Dedifferentiated amniotic fluid mesenchymal stem cell (primary cell): ENCODE measurements at regions not wholly inside any gene's neighbourhood (a gene's known extent, or its start where the extent isn't known, plus 50 kb on each side); places are given as distances from the start of the nearest gene placed in this dataset.
A peak's percentile ranks its signal among the peaks of the same experiment; 100 is the strongest.

ENCODE experiments used
- DNase-seq: peaks from one replicate; pipeline ENCODE4 v3.0.0-alpha.2; 2016; ENCODE audit errors: extremely low spot score

DNA sequence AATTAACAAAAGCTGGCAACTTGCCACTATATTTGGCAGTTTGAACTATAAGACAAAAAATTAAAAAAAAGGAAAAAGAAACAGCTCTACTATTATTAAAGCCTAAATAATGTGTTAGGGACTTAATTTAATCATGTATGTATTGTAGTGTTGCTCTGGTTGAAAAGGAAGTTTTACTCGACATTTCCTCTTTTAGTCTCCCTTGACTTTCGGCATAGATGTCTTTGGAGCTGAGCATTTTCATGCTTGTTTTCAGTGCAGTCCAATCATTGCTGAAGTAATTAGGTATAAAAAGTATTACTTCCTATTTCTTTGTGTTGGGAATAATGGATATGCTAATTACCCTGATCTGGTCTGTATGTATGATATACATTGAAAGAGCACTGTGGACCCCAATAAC is 216.8 kb upstream of the KLF6 start:
- DNase-seq = no peak

GRCh38 chr10:3999642-4000041 is 214.6 kb upstream of the KLF6 start:
- no peak for DNase-seq

DNA sequence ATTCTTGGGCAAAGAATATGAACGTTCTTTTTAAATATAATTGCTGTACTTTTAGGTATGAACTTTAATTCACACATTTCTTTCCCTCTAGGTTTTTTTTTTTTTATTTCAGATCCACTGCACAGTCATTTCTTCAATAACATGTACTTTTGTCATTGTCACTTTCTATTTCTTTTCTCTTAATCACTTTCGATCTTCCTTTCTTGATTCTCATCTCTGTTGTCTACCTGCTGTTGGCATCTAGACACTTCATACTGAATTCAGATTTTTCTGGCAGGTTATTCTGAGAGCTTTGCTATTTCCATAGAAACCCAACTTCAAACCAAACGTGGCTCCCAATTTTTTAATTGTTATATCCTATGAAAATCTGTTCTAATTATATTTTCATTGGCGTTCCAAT is 211.7 kb upstream of the KLF6 start:
- DNase-seq = no peak

- DNase-seq = peak; percentile 16
These were observed 210.5 kb upstream of the KLF6 start for GRCh38 chr10:3995302-3996210.

- DNase-seq = no peak
These were observed 207.6 kb upstream of the KLF6 start for GRCh38 chr10:3992382-3993178.

DNA sequence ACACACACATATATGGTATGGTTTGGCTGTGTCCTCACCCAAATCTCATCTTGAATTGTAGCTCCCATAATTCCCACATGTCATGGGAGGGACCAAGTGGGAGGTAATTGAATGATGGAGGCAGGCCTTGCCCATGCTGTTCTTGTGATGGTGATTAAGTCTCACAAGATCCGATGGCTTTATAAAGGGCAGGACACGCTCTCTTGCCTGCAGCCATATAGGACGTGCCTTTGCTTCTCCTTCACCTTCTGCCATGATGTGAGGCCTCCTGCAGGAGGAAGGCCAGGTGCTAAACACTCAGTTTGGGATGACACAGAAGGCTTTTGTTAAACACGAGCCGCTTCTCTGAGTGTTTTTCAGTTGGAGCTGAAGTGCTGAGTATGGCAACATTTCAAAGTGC is 205.3 kb upstream of the KLF6 start:
- DNase-seq = no peak

DNA sequence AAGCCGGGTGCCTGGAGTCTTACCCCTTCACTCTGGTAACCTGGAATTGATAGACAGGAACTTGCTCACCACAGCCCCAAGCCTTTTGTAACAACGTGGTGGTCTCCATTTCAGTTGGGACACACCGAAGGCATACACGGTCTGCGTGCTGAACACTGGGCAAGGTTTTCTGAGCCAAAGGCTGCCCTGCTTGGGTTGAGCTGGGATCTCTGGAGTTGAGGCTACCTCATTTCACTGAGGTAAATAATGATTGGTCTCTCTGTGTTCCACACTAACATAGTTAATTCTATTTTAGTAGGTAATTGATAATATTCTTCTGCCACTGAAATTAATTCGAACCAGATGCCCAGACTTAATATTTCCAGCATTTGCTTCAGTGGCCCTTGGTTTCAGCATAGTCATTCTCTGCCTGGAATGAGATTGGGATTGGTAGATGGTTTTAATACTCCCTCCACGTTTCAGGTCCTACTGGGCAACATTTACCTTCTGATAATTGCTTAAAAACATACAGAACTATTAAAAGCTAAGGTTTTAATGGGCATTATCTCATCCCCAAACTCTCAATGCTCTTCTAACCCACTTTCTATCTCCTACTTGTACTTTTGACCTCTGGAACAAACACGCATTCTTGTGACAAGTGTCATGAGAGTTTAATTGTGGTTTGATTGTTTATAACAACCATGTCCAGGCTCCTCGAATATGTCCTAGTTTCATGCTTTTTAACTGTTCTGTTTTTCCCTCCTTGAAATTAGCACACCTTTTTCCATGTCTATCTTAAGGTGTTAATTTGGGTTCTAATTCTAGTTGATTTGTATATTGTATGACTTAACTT is 202.3 kb upstream of the KLF6 start:
- DNase-seq = no peak

GRCh38 chr10:3986493-3987142 is 201.6 kb upstream of the KLF6 start:
- no peak for DNase-seq

DNA sequence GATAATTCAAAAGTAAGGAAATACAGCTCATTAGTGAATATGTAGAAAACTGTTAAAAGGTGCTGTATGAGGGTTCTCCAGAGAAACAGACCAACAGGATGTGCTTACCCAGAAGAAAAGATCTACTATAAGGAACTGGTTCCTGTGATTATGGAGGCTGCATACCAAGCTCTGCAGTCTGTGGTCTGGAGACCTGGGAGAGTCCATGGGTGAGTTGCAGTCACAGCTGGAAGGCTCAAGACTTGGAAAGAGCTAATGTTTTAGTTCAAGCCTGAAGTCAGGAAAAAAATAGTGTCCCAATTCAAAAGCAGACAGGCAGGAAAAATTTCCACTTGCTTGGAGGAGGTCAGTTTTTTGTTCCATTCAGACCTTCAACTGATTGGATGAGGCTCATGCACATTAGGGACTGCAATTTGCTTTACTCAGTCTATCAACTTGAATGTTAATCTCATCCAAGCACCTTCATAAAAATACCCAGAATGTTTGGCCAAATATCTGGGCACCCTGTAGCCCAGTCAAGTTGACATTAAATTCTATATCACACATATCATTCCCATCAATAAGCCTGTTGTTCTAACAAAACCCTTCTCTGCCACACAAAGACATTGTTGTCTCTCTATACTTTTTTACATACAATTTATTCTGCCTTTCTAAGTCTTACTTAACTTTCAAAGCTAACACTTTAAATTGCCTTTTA is 197.9 kb upstream of the KLF6 start:
- no peak for DNase-seq

- no peak for DNase-seq
These were observed 196.3 kb upstream of the KLF6 start for GRCh38 chr10:3981300-3981699.

DNA sequence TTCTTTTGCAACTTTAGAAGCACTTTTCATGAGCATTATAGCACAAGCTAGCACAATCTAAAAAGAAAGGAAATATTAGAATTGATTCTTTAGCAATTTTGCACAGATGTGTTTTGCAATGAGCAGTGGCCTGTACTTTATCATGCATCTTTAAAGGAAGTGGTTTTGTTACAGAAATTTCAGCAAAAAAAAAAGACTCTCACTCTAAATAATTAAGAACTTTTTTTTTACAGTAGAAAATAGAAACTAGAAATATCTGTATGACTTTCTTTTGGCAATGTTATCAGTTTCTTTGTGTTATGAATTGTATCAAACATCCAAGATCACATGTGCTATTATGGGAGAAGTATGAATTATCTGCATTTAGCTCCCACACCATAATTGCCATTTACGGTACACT is 195.7 kb upstream of the KLF6 start:
- DNase-seq = no peak

GRCh38 chr10:3980144-3980543 is 195.1 kb upstream of the KLF6 start:
- DNase-seq = no peak

DNA sequence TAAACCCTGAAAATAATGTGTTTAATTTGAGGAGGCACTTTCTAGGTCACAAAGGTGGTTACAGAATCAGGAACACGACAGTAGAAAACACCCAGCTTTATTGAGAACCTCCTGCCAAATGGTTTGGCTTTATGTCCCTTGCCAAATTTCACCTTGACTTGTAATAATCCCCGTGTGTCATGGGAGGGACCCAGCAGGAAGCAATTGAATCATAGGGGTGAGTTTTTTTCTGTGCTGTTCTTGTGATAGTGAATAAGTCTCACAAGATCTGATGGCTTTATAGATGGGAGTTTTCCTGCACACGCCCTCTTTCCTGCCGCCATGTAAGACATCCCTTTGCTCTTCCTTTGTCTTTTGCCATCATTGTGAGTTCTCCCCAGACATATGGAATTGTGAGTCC is 193.8 kb upstream of the KLF6 start:
- no peak for DNase-seq

DNA sequence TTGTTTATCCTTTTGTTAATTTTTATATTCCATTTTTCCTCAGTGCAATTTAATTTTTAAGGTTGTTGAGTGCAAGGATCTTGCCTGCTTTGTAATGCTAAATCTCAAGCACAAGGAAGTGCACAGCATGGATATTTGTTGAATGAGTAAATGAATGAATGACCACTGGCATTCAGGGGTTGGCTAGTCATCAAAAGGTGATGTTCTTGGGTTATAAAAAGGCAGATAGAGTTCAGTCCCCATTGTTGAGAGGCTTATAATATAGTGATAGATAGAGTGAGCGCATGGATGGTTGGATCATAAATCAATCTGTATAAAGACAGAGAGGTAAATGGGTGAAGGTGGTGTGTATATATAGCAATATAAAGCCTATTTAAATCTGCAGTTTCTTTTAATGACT is 193.2 kb upstream of the KLF6 start:
- DNase-seq = no peak

GRCh38 chr10:3977761-3978160 is 192.8 kb upstream of the KLF6 start:
- no peak for DNase-seq

GRCh38 chr10:3976718-3977117 is 191.7 kb upstream of the KLF6 start:
- DNase-seq = no peak

DNA sequence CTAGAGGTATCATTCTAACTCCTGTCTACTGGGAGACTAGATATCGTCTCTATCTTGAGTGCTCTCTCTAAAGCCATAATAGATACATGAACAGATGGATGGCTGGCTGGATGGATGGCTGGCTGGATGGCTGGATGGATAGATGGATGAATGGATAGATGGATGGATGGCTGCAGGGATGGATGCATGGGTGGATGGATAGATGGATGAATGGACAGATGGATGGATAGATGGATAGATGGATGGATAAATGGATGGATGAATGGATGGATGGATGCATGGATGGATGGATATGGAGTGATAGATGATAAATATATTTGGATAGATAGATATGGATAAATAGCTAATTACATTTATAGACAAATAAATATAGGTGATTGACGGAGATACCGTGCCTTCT is 191.2 kb upstream of the KLF6 start:
- no peak for DNase-seq

- no peak for DNase-seq
These were observed 190.0 kb upstream of the KLF6 start for GRCh38 chr10:3975016-3975415.

- DNase-seq = no peak
These were observed 187.7 kb upstream of the KLF6 start for GRCh38 chr10:3972460-3973301.

- no peak for DNase-seq
These were observed 186.7 kb upstream of the KLF6 start for GRCh38 chr10:3971713-3972112.
